ENCODE measurements at regions not wholly inside any gene's neighbourhood (a gene's known extent, or its start where the extent isn't known, plus 50 kb on each side); places are given as distances from the start of the nearest gene placed in this dataset.
A peak's percentile ranks its signal among the peaks of the same experiment; 100 is the strongest.

GRCh38 chr9:71459082-71459481 lies 309.2 kb downstream of the CEMIP2 start:
- Mint-ChIP-seq H3K27me3 (ENCODE audit: low read depth) (peaks cover 18% of the 10 kb centered on the region), H3K4me3 (no peak overlapping the region), H3K4me1 (peaks cover 10% of the 10 kb centered on the region), H3K27ac (no peak overlapping the region), H3K9me3 (no peaks in the 10 kb centered on the region), H3K36me3 (no peaks in the 10 kb centered on the region)
- DNase-seq (ENCODE audit: low spot score in 2 of 2, unreplicated experiment in 2 of 2), result no peak
- TF ChIP-seq, protein P1, sequence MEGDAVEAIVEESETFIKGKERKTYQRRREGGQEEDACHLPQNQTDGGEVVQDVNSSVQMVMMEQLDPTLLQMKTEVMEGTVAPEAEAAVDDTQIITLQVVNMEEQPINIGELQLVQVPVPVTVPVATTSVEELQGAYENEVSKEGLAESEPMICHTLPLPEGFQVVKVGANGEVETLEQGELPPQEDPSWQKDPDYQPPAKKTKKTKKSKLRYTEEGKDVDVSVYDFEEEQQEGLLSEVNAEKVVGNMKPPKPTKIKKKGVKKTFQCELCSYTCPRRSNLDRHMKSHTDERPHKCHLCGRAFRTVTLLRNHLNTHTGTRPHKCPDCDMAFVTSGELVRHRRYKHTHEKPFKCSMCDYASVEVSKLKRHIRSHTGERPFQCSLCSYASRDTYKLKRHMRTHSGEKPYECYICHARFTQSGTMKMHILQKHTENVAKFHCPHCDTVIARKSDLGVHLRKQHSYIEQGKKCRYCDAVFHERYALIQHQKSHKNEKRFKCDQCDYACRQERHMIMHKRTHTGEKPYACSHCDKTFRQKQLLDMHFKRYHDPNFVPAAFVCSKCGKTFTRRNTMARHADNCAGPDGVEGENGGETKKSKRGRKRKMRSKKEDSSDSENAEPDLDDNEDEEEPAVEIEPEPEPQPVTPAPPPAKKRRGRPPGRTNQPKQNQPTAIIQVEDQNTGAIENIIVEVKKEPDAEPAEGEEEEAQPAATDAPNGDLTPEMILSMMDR (IDR thresholded peaks at IDR 0.05; ENCODE audit: unreplicated experiment), result no peak

GRCh38 chr9:71446473-71447411 lies 321.6 kb downstream of the CEMIP2 start:
- H3K27me3 Mint-ChIP-seq (ENCODE audit: low read depth), result peaks cover 76% of the 10 kb centered on the region

DNA sequence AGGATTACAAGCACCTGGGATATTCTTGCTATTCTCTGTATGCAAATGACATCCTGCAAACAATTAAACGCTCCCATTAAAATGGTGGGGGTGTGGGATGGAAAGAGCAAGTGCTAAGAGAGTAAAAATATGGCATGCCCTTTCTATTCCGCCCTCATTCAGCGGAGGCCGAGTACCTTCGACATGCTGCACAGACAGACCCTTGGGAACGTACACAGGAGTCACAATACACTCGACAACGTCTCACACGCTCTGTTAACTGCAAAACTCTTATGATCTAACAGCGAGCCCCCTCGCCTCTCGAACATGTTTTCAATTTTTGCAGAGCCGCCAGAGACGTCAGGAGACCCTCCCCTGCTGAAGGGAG lies 322.2 kb downstream of the CEMIP2 start:
- DNase-seq (ENCODE audit: low spot score in 2 of 2, unreplicated experiment in 2 of 2), result no peak
- H3K4me1 Mint-ChIP-seq, result peaks cover 13% of the 10 kb centered on the region
- H3K27me3 Mint-ChIP-seq (ENCODE audit: low read depth), result peaks cover 77% of the 10 kb centered on the region
- no peaks in the 10 kb centered on the region for H3K9me3 Mint-ChIP-seq
- peak overlapping the region; percentile 66 for H3K4me3 Mint-ChIP-seq
- H3K36me3 Mint-ChIP-seq, result no peaks in the 10 kb centered on the region
- TF ChIP-seq, protein P1 (IDR thresholded peaks at IDR 0.05; ENCODE audit: unreplicated experiment), result no peak
- H3K27ac Mint-ChIP-seq, result no peak overlapping the region

More at GRCh38 chr9:71446473-71447411, 321.6 kb downstream of the CEMIP2 start:
- TF ChIP-seq, protein P1 (IDR thresholded peaks at IDR 0.05; ENCODE audit: unreplicated experiment), result no peak
- DNase-seq (ENCODE audit: low spot score in 2 of 2, unreplicated experiment in 2 of 2), result peak; percentile 70 to 87
- peaks cover 3% of the 10 kb centered on the region for H3K9me3 Mint-ChIP-seq
- no peak overlapping the region for H3K27ac Mint-ChIP-seq
- H3K4me1 Mint-ChIP-seq, result peaks cover 13% of the 10 kb centered on the region
- H3K36me3 Mint-ChIP-seq, result no peaks in the 10 kb centered on the region
- peak overlapping the region; percentile 66 for H3K4me3 Mint-ChIP-seq

- Mint-ChIP-seq H3K36me3 (no peaks in the 10 kb centered on the region), H3K4me3 (no peak overlapping the region), H3K27ac (no peak overlapping the region), H3K9me3 (no peaks in the 10 kb centered on the region), H3K27me3 (ENCODE audit: low read depth) (peaks cover 52% of the 10 kb centered on the region), H3K4me1 (peaks cover 12% of the 10 kb centered on the region)
- no peak for DNase-seq (ENCODE audit: low spot score in 2 of 2, unreplicated experiment in 2 of 2)
- TF ChIP-seq, protein P1 (IDR thresholded peaks at IDR 0.05; ENCODE audit: unreplicated experiment), result no peak
These were observed 321.5 kb upstream of the TRPM3 start for GRCh38 chr9:71442937-71443336.

DNA sequence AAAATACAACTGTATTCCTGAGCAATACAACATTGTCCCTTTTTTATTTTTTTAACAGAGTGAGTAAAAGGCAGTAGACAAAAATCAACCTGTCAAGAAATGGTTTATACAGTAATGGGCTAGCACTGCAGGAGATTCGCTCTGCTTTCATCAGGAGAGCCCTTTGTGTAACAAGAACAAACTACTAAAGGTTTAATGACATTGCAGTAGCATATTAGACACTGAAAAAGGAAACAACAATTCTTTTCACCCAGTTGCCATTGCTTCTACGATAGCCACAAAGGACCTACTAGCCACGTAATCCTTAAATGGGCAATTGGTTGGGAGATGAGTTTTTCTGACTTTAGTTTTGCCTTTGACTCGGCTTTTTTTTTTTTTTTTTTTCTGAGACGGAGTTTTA lies 319.8 kb upstream of the TRPM3 start:
- TF ChIP-seq, protein P1 (IDR thresholded peaks at IDR 0.05; ENCODE audit: unreplicated experiment), result no peak
- H3K9me3 Mint-ChIP-seq, result no peaks in the 10 kb centered on the region
- H3K4me1 Mint-ChIP-seq, result peaks cover 3% of the 10 kb centered on the region
- H3K27me3 Mint-ChIP-seq (ENCODE audit: low read depth), result peaks cover 44% of the 10 kb centered on the region
- no peaks in the 10 kb centered on the region for H3K36me3 Mint-ChIP-seq
- no peak overlapping the region for H3K4me3 Mint-ChIP-seq
- no peak overlapping the region for H3K27ac Mint-ChIP-seq
- no peak for DNase-seq (ENCODE audit: low spot score in 2 of 2, unreplicated experiment in 2 of 2)

Data from mesothelial cell of epicardium (in vitro differentiated cells).